ENCODE measurements at regions not wholly inside any gene's neighbourhood (a gene's known extent, or its start where the extent isn't known, plus 50 kb on each side); places are given as distances from the start of the nearest gene placed in this dataset.

DNA sequence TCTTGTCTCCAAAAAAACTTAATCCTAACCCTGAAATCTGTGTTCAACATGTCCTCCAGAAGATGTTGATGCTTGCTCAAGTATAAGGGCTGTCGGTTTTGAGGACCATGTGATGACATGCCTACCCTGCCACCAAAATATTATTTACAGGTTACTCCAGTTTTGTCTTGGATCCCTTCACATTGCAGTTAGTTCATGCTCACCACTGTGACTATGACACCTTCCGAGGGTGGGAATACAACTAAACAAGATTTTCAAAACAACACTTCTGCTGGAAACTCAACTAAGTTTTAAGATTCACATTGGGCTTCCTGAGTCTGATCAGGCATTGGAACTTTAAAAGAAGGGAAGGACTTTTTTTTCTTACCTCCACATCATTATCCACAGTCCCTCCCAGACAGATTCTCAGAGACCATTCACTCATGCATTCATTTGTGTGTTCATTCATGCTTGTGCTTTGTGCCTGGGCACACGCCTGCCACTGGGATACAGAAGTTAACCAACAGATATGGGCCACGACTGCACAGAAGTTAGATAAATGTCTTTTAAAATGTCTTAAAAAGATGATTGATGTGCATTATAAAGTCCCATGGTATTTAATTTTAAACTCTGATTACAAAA, 118.7 kb upstream of the GJE1 start:
- TF ChIP-seq, protein P1, sequence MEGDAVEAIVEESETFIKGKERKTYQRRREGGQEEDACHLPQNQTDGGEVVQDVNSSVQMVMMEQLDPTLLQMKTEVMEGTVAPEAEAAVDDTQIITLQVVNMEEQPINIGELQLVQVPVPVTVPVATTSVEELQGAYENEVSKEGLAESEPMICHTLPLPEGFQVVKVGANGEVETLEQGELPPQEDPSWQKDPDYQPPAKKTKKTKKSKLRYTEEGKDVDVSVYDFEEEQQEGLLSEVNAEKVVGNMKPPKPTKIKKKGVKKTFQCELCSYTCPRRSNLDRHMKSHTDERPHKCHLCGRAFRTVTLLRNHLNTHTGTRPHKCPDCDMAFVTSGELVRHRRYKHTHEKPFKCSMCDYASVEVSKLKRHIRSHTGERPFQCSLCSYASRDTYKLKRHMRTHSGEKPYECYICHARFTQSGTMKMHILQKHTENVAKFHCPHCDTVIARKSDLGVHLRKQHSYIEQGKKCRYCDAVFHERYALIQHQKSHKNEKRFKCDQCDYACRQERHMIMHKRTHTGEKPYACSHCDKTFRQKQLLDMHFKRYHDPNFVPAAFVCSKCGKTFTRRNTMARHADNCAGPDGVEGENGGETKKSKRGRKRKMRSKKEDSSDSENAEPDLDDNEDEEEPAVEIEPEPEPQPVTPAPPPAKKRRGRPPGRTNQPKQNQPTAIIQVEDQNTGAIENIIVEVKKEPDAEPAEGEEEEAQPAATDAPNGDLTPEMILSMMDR (IDR thresholded peaks at IDR 0.05), result no peak
- TF ChIP-seq EZH2 (IDR thresholded peaks at IDR 0.05), result no peak
- TF ChIP-seq EZH2phosphoT487 (IDR thresholded peaks at IDR 0.05), result no peak
